Stomach (tissue), 4 donors: ENCODE measurements at regions not wholly inside any gene's neighbourhood (a gene's known extent, or its start where the extent isn't known, plus 50 kb on each side); places are given as distances from the start of the nearest gene placed in this dataset.

Source experiments
- CTCF ChIP-seq, 7 experiments: fragments of 450-650 bp in 4 of 7; fragments of 200-600 bp in 3 of 7; sonication (generic) in 3 of 7; IDR thresholded peaks; one replicate each; pipeline ENCODE4 v1.5.1; 2016 to 2019; ENCODE audit warnings: antibody characterized with exemption in 7 of 7, control low read depth in 2 of 7, mild to moderate bottlenecking in 1 of 7
- POLR2A ChIP-seq, 4 donors: fragments of 450-650 bp; IDR thresholded peaks; one replicate each; pipeline ENCODE4 v1.6.1; 2016; ENCODE audit warnings: antibody characterized with exemption in 4 of 4, control low read depth in 2 of 4, mild to moderate bottlenecking in 1 of 4, moderate library complexity in 1 of 4
- POLR2AphosphoS5 ChIP-seq, 3 donors: sonication (generic); formaldehyde crosslinking; IDR thresholded peaks; one replicate each; pipeline ENCODE4 v1.6.1; 2016; ENCODE audit warnings: antibody characterized with exemption in 3 of 3

DNA sequence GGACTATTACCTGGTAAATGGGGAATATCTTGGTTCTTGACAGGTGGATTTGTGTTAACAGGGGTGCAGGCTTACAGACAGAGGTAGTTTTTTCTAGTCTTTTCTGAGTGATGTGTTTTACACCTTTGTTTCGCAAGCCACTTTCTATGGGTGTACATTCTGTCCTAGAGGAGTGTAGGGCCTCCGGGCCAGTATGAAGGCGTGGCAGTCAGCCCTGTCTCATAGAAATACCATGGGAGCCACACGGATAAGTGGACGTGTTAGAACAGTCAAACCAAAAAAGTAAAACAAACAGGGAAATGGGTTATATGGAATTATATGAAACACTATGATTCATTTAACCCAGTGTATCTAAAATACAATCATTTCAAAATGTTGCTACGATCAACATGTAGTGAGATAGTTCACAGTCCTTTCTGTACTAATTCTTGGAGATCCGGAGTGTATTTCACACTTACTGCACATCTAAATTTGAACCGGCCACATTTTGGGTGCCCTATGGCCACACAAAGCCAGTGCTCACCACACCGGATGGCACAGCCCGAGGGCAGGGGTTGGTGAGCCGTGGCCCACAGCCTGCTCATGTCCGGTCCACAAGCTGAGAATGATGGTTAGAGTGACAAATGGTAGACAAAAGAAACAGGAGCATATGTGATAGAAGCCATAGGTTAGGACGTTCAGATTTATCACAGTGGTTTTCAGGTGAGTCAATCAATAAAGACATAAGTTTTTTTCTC is 80.1 kb upstream of the IRX4 start:
- no peak for TF ChIP-seq CTCF (IDR thresholded peaks at IDR 0.05)
- no peak for TF ChIP-seq POLR2AphosphoS5 (IDR thresholded peaks at IDR 0.05)
- no peak for TF ChIP-seq POLR2A (IDR thresholded peaks at IDR 0.05)
